ENCODE measurements at regions not wholly inside any gene's neighbourhood (a gene's known extent, or its start where the extent isn't known, plus 50 kb on each side); places are given as distances from the start of the nearest gene placed in this dataset.
"Not testable (repeated sequence)": the region's sequence is repeated elsewhere in the genome, so short reads cannot be mapped to it uniquely, and the experiment has no call there.

DNA sequence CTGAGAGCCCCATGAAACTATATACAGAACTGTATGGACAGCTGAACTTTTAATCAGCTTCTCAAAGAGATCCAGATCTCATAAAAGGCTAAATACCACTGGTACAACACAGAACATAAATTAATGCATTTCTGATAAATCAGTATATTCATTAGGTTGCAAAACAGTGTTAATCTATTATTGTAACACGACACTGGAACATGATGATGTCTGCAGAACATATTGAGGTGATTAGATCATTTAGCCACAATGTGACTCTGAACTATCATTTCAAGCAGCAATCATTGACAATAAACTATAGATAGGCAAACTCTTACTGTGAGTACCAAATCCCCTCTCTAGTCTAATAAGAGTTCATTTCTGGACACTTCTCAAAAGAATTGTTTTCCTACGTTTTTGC is 50.3 kb downstream of the GASK1B start:
- no peak for DNase-seq

DNA sequence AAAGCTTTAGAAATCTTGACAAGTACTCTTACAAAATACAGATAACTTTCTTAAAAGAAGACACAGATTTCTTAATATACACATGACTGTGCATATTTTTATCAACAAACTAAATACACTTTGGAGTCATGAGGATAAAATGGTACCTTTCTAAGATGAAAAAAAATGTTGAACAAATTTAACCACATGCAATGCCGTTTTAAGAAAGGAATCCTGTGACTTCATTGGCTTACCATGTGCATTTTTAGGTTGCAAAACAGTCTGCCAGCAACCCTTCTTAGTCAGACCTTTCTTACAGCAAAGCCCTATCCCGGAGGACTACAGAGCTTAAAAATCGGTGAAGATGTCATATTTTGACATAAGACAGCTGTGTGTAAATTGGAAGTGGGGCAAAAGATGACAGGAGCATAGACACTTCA is 51.7 kb downstream of the GASK1B start:
- peak; percentile 73 for DNase-seq

DNA sequence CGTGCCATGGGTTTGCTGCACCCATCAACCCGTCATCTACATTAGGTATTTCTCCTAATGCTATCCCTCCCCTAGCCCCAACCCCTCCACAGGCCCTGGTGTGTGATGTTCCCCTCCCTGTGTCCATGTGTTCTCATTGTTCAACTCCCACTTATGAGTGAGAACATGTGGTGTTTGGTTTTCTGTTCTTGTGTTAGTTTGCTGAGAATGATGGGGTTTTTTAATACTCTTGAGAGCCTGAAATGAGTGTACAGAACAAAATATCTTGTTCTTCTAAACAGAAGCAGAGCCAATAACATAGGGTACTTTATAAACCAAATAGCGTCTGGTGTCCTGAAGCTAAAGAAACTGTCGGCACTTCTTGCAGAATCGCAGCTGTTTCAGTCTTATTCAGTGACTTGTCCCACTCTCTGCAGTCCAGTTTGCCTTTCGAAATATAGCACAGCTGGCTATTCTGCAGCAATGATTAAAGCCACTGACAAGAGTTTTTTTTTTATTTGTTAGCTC is 52.1 kb downstream of the GASK1B start:
- DNase-seq = peak; percentile 42

DNA sequence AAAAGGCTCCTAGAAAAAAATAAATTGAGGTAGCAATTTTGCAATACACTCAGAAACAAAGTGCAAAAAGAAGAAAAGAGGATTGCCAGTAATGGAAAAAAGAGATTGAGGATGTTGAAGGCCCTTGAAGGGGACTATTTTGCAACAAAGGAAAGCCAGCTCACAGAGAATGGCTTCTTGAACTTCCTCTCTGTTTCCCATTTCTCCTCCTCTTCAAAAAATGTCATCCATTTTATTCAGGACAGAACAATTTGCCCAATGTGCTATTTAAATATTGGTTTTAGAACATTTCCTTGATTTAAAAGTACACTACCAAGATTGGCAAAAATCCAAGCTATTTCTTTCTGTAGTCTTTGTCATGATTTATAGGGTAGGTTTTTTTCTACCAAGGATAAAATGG is 60.2 kb downstream of the GASK1B start:
- peak; percentile 51 for DNase-seq

DNA sequence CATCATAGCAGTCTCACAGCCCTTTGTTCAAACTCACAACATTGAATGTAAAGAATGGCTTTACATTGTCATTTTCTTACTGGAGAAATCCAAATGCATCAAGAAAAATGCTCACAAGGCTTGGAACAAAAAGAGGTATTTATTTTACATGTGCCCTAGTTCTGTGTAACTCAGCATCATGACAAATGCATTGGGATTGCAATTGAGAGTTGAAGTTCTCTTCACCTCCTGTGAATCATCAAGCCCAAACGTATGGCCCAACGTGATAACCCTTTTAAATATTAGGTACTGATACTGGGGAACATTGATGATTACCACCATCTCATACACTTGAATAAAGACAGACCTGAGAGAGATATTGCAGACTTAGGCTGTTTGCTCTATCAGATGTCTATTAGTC is 61.6 kb downstream of the GASK1B start:
- DNase-seq = no peak

DNA sequence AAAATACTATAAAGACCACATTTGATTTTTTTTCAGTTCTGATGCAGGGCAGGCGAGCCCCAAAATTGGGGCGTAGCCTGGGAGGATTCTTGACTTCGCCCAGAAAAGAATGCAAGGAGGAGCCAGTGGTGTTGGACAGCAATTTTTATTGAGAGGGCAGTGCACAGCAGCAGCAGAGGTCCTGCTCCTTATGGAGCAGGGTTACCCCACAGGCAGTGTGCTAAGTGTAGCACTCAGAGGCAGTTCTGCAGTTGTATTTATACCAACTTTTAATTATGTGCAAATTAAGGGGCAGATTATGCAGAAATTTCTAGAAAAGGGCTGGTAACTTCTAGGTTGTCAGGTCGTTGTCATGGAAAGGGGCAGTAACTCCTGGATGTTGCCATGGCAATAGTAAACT is 69.9 kb downstream of the GASK1B start:
- no peak for DNase-seq

DNA sequence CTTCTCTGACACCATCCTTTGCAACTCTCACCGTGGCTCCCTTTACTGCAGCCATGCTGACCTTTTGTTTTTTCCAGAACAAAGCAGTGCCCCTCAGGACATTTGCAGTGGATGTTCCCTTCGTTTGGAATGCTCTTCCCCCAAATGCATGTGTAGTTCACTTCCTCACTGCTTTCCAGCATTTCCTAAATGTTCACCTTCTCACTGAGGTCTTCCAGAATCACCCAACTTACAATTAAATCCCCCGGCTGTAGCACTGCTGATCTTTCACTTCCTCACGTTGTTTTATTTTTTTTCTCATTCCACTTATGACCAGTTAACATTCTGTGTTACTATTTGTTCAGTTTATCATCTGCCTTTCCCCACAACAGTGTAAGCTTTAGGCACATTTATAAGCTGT is 73.1 kb downstream of the GASK1B start:
- DNase-seq = no peak

DNA sequence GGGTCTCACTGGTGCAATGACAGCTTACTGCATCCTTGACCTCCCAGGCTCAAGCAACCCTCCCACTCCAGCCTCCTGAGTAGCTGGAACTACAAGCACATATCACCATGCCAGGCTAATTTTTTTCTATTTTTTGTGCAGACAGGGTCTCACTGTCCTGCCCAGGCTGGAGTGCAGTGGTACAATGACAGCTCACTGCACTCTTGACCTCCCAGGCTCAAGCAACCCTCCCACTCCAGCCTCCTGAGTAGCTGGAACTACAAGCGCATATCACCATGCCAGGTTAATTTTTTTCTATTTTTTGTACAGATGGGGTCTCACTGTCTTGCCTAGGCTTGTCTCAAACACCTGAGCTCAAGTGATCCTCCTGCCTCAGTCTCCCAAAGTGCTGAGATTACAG is 74.0 kb downstream of the GASK1B start:
- DNase-seq = no peak

DNA sequence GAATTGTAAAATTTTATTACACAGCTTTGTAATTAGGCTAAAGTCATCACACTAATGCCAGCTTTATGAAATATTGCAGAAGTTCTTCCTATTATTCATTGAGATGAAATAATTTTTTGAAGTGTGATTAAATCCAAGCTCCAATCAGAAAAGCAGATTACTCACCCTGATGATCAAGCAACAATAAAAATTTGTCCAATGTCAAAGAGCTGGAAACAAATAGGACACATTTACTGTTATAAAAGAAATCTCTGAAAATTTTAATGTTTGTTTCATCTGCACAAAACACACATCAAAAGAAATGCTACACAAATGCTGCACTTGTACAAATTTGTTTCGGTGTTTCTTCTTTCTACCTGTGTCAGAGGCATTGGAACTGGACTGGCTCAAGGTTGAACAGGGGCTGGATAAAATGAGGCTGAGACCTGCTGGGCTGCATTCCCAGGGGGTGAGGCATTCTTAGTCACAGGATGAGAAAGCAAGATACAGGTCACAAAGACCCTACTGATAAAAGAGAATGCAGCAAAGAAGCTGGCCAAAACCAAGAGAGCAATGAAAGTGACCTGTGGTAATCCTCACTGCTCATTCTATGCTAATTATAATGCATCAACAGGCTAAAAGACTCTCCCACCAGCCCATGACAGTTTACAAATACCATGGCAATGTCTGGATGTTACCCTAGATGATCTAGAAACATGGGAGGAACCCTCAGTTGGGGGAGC is 78.3 kb downstream of the GASK1B start:
- DNase-seq = no peak

DNA sequence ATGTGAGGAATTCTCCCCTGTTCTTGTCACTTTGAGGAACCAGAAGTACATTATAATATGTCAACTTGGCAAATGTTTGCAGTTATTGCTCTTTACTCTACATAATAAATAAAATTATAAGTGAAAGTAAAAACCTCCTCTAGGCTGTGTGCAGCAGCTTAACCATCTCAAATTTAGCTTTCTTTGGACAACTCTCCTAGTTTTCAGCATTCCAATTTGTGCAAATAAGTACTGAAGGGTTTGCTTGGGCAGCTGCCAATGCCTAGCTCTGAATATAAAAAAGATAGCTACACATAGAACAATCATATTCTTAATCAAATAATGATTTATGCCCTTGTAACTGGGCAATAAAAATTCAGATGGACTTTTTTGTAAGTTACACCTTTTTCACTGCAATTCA is 82.5 kb downstream of the GASK1B start:
- no peak for DNase-seq

DNA sequence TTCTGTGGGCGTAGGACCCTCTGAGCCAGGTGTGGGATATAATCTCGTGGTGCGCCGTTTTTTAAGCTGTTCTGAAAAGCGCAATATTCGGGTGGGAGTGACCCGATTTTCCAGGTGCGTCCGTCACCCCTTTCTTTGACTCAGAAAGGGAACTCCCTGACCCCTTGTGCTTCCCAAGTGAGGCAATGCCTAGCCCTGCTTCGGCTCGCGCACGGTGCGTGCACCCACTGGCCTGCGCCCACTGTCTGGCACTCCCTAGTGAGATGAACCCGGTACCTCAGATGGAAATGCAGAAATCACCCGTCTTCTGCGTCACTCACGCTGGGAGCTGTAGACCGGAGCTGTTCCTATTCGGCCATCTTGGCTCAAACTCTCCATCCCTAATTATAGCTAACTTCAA is 82.9 kb downstream of the GASK1B start:
- not testable (repeated sequence) for DNase-seq

DNA sequence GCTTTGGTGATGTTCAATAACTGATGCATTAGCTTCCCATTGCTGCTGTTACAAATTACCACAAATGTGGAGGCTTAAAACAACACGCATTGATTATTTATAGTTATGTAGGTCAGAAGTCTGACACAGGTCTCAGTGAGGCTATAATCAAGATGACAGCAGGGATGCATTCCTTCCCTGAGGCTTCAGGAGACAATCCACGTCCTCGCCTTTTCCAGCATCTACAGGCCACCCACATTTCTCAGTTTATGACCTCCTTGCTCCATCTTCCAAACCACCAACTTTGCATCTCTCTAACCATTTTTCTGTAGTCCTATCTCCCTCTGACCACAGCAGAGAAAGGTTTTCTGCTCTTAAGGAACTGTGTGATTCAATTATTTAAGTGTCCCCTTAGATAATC is 92.5 kb downstream of the GASK1B start:
- DNase-seq = no peak

DNA sequence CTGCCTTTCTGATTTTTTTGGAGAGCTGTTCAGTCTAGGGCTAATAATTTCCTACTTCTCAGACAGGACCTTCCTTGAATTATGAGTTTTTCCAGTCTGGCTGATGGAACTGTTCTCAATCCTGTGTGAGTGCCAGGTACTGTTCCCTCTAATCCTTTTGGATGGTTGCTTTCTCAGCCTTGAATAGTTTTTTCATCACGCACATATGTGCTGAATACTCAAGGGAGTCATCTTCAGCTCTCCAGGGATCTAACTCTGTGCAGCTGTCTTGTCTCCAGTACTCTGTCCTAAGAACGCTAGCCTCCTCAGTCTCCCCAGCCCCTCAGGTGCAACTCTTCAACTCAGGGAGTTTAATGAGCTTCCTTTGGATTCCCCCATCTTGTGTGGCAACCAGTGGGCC is 93.2 kb downstream of the GASK1B start:
- no peak for DNase-seq

DNA sequence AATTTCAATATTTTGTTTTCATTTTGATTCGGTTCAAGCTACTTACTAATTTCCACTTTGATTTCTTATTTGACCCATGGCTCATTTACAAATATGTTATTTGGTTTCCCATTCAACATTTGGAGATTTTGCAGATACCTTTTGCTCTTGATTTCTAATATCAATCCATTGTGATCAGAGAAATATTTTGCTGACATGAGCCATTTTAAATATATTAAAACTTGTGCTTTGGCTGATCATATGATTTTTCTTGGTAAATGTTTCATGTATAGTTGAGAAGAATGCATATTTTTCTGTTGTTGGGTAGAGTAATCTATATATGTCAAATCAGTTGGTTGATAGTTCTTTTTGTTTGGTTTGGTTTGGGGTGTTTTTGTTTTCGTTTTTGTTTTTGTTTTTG is 95.0 kb downstream of the GASK1B start:
- no peak for DNase-seq

DNA sequence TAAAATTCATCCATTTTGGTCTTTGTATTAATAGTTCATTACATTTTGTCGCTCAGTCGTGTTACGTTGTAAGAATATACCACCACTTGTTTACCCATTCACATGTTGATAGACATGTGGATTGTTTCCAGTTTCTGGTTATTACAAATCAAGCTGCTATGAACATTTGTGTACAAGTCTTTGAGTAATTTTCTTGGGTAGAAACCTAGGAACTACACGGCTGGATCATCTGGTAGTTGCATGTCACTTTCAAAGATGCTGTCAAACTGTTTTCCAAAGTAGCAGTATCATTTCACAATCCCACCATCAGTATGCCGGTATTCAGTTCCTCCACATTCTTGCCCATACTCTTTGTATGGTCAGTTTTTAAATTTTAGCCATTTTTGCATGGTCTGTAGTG is 98.0 kb downstream of the GASK1B start:
- DNase-seq = no peak

DNA sequence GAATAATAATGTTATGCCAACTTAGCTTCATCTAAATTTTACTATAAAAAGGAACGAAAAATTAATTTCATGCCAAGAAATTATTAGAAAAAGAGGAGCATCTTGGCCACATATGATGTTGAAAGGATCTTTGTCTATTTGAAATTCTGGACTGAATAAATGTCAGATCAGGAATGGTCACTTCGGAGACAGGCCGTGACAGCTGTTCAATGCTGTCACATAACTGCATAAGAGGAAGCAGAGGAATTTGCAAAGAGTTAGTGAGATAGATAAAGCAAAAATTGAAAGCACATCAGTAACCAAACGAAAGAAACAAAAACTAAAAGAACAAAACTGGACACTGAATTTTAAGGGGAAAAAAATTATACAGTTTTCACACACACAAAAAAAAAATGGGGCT is 100.9 kb downstream of the GASK1B start:
- no peak for DNase-seq

DNA sequence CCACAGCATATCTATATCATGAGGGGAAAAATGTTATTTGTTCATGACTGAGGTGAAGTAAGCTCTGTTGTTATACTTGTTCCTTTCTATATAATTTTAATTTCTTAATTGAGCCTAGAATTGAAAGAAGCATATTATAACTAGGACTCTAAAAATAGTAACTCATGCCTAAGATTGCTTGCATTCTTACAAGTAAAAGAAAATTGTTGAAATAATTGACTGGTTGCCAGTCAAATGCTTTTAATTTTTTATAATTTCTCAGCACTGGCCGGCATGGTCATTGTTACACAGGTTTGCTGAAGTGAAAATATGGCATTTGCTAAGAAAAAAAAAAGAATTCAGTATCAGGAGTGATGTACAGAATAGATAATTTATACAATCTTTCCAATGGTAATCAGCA is 104.8 kb downstream of the GASK1B start:
- no peak for DNase-seq

DNA sequence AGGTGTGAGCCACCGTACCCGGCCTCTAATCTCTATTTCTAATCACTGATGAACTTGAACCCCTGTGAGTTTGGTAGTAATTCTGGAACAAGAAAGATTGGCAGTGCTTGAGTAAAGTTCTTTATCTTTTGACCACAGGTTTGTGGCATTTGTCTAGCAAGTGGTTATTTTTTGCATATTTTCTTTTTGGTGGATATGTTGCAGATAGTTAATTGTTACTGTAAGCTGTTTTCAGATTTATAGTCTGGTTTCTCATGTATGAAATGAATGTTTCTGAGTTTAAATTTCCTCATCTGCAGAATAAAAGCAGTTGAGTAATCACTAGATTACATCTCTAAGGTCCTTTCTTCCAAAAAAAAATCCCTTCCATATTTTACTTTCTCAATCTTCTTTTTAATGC is 105.2 kb downstream of the GASK1B start:
- DNase-seq = no peak

DNA sequence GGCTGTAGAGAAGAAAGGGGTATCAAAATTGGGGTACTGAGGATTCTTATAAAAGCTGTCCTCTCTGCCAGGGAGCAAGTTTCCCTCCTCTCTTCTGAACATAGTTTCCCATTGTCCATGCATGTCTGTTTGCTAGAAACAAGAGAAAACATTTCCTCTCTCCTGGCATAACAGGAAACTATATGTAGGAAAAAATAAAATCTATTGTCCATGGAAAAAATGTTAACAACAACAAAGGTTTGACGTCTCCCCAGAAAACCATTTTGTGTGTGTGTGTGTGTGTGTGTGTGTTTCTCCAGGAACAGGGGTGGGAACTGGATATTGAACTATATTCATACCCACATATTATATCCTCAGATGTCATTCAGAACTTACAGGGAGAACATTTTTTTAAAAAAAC is 107.2 kb downstream of the GASK1B start:
- DNase-seq = no peak

DNA sequence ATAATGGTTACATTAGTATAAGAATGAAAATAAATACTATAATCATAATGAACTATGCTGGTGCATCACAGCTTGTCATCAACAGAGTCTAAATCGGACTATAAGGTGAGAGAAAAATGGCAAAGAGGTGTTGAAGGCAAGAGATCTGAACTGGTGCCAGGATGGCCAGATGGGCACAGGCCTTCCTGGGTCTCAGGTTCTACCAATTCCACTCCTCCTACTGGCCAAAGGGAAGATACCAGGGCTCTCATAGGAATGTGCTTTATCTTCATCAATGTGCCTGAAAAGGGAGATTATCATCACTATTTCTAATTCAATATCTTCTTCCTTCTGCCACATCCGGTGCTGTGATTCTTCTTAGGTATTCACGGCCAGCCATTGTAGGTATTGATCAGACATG is 107.6 kb downstream of the GASK1B start:
- DNase-seq = no peak

DNA sequence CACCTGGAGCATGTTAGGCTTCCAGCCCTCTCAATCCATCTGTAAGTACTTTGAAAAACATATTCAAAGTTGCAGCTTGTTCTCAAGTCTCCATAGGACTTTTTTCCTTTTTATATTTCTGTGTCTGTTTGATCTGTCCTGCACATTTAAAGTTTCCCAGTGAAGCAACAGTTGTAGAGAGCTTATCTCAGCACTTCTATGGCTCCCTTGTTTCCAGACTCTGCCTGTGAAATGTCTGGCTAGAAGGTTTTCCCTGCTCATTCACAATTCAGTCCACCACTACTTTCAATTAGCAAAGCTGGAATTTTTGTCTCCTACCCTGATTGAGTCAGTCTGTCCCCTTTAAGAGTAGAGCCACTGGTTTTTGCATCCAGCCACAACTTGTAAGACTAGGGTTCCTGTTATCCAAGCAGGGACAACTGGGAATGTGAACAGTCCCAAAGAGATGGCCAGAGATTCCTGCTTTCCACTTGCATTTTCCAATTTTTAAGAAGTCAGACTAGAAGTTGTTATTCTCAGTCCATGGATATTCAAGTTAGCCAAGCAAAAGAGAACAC is 116.1 kb downstream of the GASK1B start:
- no peak for DNase-seq

DNA sequence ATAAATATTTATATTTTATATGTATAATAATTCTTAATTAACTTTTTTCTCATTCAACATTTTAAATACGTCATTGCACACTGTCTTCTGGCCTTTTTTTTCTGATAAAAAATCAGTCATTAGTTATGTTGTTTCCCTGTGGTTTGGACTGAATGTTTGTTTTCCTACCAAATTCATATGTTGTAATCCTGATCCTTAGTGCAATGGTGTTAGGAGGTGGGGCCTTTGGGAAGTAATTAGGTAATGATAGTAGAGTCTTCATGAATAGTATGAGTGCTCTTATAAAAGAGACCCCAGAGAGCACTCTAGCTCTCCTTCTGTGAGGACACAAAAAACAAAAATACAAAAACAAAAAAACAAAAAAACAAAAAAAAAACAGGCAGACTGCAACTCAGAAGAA is 117.2 kb downstream of the GASK1B start:
- DNase-seq = no peak

DNA sequence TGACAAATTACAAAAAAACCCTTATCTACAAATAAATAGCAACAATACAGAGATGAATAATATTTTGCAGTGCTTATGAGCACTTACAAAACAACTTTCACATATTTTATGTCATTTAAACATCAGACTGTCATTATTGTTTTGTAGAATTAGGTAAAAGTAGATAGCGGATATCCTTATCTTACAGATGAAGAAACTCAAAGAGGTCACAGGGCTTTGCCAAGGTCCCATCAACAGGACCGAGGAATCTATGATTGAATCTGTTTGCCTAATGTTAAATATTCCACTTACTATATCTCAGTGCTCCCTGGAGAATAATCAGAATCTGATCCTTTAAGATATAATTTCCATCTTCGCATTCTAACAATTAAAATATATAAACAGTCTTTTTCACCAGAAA is 119.0 kb downstream of the GASK1B start:
- no peak for DNase-seq

DNA sequence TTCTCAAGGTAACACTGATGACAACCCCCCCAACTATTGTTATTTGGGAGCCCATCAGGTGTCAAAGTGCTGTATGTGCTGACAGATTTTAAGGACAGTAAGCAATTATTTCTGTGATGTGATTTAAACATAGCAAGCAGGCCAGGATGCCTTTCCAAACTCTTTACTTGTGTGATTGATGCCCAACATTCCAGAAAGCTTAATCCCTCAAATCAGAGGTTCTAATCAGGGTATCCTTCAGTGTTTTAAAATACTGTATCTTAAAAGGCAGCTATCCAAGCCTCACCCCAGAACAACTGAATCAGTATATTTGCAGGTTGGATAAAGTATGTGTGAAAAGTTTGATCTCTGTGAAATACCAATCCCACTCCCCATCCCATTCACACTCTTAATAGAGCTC is 119.7 kb downstream of the GASK1B start:
- DNase-seq = no peak

Data from suppressor macrophage treated with lipopolysaccharide for 4 hours (primary cell).